MM.1S (cell line): ENCODE measurements at regions not wholly inside any gene's neighbourhood (a gene's known extent, or its start where the extent isn't known, plus 50 kb on each side); places are given as distances from the start of the nearest gene placed in this dataset.

Experiments used
- EZH2 ChIP-seq: fragments of 300-600 bp; sonication (generic); optimal IDR thresholded peaks from 2 replicates; pipeline ENCODE3; 2017; ENCODE audit warnings: low read depth, mild to moderate bottlenecking, antibody characterized with exemption, low read length, mixed read lengths
- EZH2phosphoT487 ChIP-seq: fragments of 300-600 bp; sonication (generic); IDR thresholded peaks from 2 replicates; pipeline ENCODE4 v1.6.1; 2018; ENCODE audit warnings: antibody characterized with exemption, low read length
- TF ChIP-seq, protein P1 (sequence below): fragments of 300-600 bp; sonication (generic); IDR thresholded peaks from 2 replicates; pipeline ENCODE4 v1.5.1; 2016; ENCODE audit warnings: antibody characterized with exemption, low read length, mixed read lengths

DNA sequence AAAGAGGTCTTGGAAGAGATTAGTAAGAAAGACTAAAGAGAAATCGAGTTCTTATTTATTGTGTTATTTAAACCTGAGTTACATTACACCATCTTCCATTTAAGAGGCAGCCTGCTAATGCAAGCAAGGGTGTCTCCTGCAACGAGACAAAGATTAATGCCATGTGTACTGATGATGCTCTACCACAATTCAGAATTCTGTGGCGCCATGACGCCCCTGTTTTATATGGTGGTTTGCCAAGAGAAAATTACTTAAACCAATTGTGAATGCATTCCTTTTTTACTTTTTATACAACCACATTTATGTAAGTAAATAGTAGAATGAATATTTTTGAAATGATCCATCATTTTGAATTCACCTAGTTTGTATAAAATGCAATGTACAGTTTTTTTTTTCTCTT is 356.1 kb upstream of the ZEB2 start:
- TF ChIP-seq, protein P1, sequence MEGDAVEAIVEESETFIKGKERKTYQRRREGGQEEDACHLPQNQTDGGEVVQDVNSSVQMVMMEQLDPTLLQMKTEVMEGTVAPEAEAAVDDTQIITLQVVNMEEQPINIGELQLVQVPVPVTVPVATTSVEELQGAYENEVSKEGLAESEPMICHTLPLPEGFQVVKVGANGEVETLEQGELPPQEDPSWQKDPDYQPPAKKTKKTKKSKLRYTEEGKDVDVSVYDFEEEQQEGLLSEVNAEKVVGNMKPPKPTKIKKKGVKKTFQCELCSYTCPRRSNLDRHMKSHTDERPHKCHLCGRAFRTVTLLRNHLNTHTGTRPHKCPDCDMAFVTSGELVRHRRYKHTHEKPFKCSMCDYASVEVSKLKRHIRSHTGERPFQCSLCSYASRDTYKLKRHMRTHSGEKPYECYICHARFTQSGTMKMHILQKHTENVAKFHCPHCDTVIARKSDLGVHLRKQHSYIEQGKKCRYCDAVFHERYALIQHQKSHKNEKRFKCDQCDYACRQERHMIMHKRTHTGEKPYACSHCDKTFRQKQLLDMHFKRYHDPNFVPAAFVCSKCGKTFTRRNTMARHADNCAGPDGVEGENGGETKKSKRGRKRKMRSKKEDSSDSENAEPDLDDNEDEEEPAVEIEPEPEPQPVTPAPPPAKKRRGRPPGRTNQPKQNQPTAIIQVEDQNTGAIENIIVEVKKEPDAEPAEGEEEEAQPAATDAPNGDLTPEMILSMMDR, result no peak
- no peak for TF ChIP-seq EZH2
- TF ChIP-seq EZH2phosphoT487, result no peak
